Smooth muscle cell (in vitro differentiated cells): ENCODE measurements at regions not wholly inside any gene's neighbourhood (a gene's known extent, or its start where the extent isn't known, plus 50 kb on each side); places are given as distances from the start of the nearest gene placed in this dataset.

Experiments used
- DNase-seq: peaks from one replicate; lab custom pipeline; 2025; ENCODE audit not compliant: unreplicated experiment; lab: John Stamatoyannopoulos, UW
- H2AFZ ChIP-seq: fragments of 200-600 bp; sonication (generic); 2 replicates; pipeline ENCODE4 v1.6.0; 2016; ENCODE audit warnings: antibody characterized with exemption, low read depth, mild to moderate bottlenecking
- H3F3A ChIP-seq: fragments of 200-600 bp; sonication (generic); 2 replicates; pipeline ENCODE4 v1.6.0; 2017; ENCODE audit warnings: antibody characterized with exemption, low read depth
- H3K27ac ChIP-seq: fragments of 200-600 bp; sonication (generic); 2 replicates; pipeline ENCODE4 v1.5.1; 2016; ENCODE audit warnings: low read depth, mild to moderate bottlenecking
- H3K27me3 ChIP-seq: fragments of 200-600 bp; sonication (generic); 2 replicates; pipeline ENCODE4 v1.6.1; 2016; ENCODE audit warnings: low read depth, mild to moderate bottlenecking
- H3K36me3 ChIP-seq: fragments of 200-600 bp; sonication (generic); 2 replicates; pipeline ENCODE4 v1.5.1; 2016; ENCODE audit warnings: low read depth
- H3K4me1 ChIP-seq: fragments of 200-600 bp; sonication (generic); 2 replicates; pipeline ENCODE4 v1.5.1; 2016; ENCODE audit warnings: low read depth
- H3K4me2 ChIP-seq: fragments of 200-600 bp; sonication (generic); 2 replicates; pipeline ENCODE4 v1.6.0; 2016; ENCODE audit warnings: mild to moderate bottlenecking
- H3K4me3 ChIP-seq: fragments of 200-600 bp; sonication (generic); 2 replicates; pipeline ENCODE4 v1.5.1; 2016; ENCODE audit warnings: mild to moderate bottlenecking
- H3K79me2 ChIP-seq: fragments of 200-600 bp; sonication (generic); 2 replicates; pipeline ENCODE4 v1.6.0; 2016; ENCODE audit warnings: low read depth, mild to moderate bottlenecking
- H3K9ac ChIP-seq: fragments of 200-600 bp; sonication (generic); 2 replicates; pipeline ENCODE4 v1.6.0; 2016; ENCODE audit warnings: low read depth
- H3K9me3 ChIP-seq: fragments of 200-600 bp; sonication (generic); replicated peaks from 2 replicates; pipeline ENCODE4 v1.5.1; 2016; ENCODE audit warnings: low read depth
- H4K20me1 ChIP-seq: fragments of 200-600 bp; sonication (generic); 2 replicates; pipeline ENCODE4 v1.6.0; 2016; ENCODE audit warnings: low read depth
- CTCF ChIP-seq: fragments of 200-600 bp; sonication (generic); IDR thresholded peaks from 2 replicates; pipeline ENCODE4 v1.5.1; 2017; ENCODE audit warnings: borderline replicate concordance, mild to moderate bottlenecking, antibody characterized with exemption; ENCODE audit not compliant: insufficient read depth, poor library complexity, severe bottlenecking
- WGBS: methylation state at CpG from one replicate; pipeline ENCODE4 v1.1.7; 2016; ENCODE audit warnings: low lambda C conversion rate; 5-methylcytosine and 5-hydroxymethylcytosine counted together

GRCh38 chr12:102569803-102570202 lies 89.4 kb upstream of the IGF1 start:
- H3K9me3 ChIP-seq: no peaks in the 10 kb centered on the region
- no peaks in the 10 kb centered on the region for H4K20me1 ChIP-seq
- no peak overlapping the region for H2AFZ ChIP-seq
- no peak overlapping the region for H3K4me2 ChIP-seq
- H3F3A ChIP-seq: peaks cover 12% of the 10 kb centered on the region
- no peaks in the 10 kb centered on the region for H3K36me3 ChIP-seq
- 95% methylated on average over 1 of the region's 1 CpG for WGBS
- H3K9ac ChIP-seq: no peak overlapping the region
- peaks cover 5% of the 10 kb centered on the region for H3K4me1 ChIP-seq
- TF ChIP-seq CTCF: no peak
- H3K4me3 ChIP-seq: no peak overlapping the region
- H3K27ac ChIP-seq: no peak overlapping the region
- no peaks in the 10 kb centered on the region for H3K27me3 ChIP-seq
- no peak for DNase-seq
- H3K79me2 ChIP-seq: no peaks in the 10 kb centered on the region

- no peaks in the 10 kb centered on the region for H3K27me3 ChIP-seq
- no peaks in the 10 kb centered on the region for H3K9me3 ChIP-seq
- H3K4me2 ChIP-seq: no peak overlapping the region
- no peak overlapping the region for H3K4me3 ChIP-seq
- no peak overlapping the region for H2AFZ ChIP-seq
- peaks cover 12% of the 10 kb centered on the region for H3F3A ChIP-seq
- no peak for TF ChIP-seq CTCF
- peaks cover 5% of the 10 kb centered on the region for H3K4me1 ChIP-seq
- H3K36me3 ChIP-seq: no peaks in the 10 kb centered on the region
- H4K20me1 ChIP-seq: no peaks in the 10 kb centered on the region
- WGBS: 73% methylated on average over 4 of the region's 4 CpGs
- H3K79me2 ChIP-seq: no peaks in the 10 kb centered on the region
- no peak overlapping the region for H3K9ac ChIP-seq
- no peak for DNase-seq
- H3K27ac ChIP-seq: peak overlapping the region; percentile 75
Observed at GRCh38 chr12:102568276-102568675, 87.9 kb upstream of the IGF1 start.

- Histone ChIP-seq H4K20me1 (no peaks in the 10 kb centered on the region), H3K79me2 (no peaks in the 10 kb centered on the region), H3K36me3 (no peaks in the 10 kb centered on the region), H3K27ac (peak overlapping the region; percentile 75), H3K4me1 (peaks cover 9% of the 10 kb centered on the region), H3F3A (peaks cover 12% of the 10 kb centered on the region), H3K9me3 (no peaks in the 10 kb centered on the region), H3K9ac (peak overlapping the region; percentile 50), H2AFZ (peak overlapping the region; percentile 14), H3K4me2 (peak overlapping the region; percentile 57), H3K27me3 (no peaks in the 10 kb centered on the region), H3K4me3 (no peak overlapping the region)
- 46% methylated on average over 6 of the region's 6 CpGs for WGBS
- no peak for TF ChIP-seq CTCF
- DNase-seq: no peak
Observed at GRCh38 chr12:102567031-102567985, 86.9 kb upstream of the IGF1 start.

GRCh38 chr12:102565555-102565954 lies 85.2 kb upstream of the IGF1 start:
- Histone ChIP-seq H3K4me3 (no peak overlapping the region), H3F3A (peaks cover 12% of the 10 kb centered on the region), H3K4me1 (peaks cover 9% of the 10 kb centered on the region), H3K36me3 (no peaks in the 10 kb centered on the region), H3K79me2 (no peaks in the 10 kb centered on the region), H3K27me3 (no peaks in the 10 kb centered on the region), H2AFZ (no peak overlapping the region), H3K27ac (no peak overlapping the region), H3K9me3 (no peaks in the 10 kb centered on the region), H4K20me1 (no peaks in the 10 kb centered on the region), H3K4me2 (no peak overlapping the region), H3K9ac (no peak overlapping the region)
- TF ChIP-seq CTCF: no peak
- 95% methylated on average over 3 of the region's 3 CpGs for WGBS
- DNase-seq: no peak
